Large intestine (tissue), 3 donors: ENCODE measurements at regions not wholly inside any gene's neighbourhood (a gene's known extent, or its start where the extent isn't known, plus 50 kb on each side); places are given as distances from the start of the nearest gene placed in this dataset.
A peak's percentile ranks its signal among the peaks of the same experiment; 100 is the strongest.
"Not testable (repeated sequence)": the region's sequence is repeated elsewhere in the genome, so short reads cannot be mapped to it uniquely, and the experiment has no call there.

Experiments used
- DNase-seq, 2 donors: peaks; one replicate each; pipeline versions ENCODE4 v3.0.0 to v3.0.0-alpha.2; 2013
- H3K27ac ChIP-seq: one replicate; pipeline ENCODE4 v1.5.1; 2013; ENCODE audit warnings: low read length
- H3K27me3 ChIP-seq: 2 replicates; pipeline ENCODE4 v1.6.1; 2013; ENCODE audit warnings: low read length; ENCODE audit not compliant: control insufficient read depth, insufficient read depth
- H3K36me3 ChIP-seq: 2 replicates; pipeline ENCODE4 v1.6.1; 2013; ENCODE audit warnings: low read length; ENCODE audit not compliant: control insufficient read depth, insufficient read depth
- H3K4me1 ChIP-seq: one replicate; pipeline ENCODE4 v1.6.1; 2013; ENCODE audit warnings: low read length; ENCODE audit not compliant: control insufficient read depth, insufficient read depth
- H3K4me3 ChIP-seq: one replicate; pipeline ENCODE4 v1.5.1; 2013; ENCODE audit warnings: low read length
- H3K9me3 ChIP-seq: one replicate; pipeline ENCODE4 v1.6.1; 2013; ENCODE audit warnings: mild to moderate bottlenecking, low read depth, low read length, moderate library complexity; ENCODE audit not compliant: control insufficient read depth
- WGBS: methylation state at CpG from one replicate; pipeline ENCODE4 v1.1.5; 2013; ENCODE audit warnings: low lambda C conversion rate; ENCODE audit not compliant: insufficient coverage; 5-methylcytosine and 5-hydroxymethylcytosine counted together

GRCh38 chr9:102428305-102428704 is 566.8 kb upstream of the CYLC2 start:
- no peaks in the 10 kb centered on the region for H3K27me3 ChIP-seq
- no peak for DNase-seq
- 43% methylated on average over 1 of the region's 4 CpGs for WGBS
- H3K4me3 ChIP-seq: no peak overlapping the region
- H3K9me3 ChIP-seq: no peaks in the 10 kb centered on the region
- H3K4me1 ChIP-seq: no peaks in the 10 kb centered on the region
- no peak overlapping the region for H3K27ac ChIP-seq
- no peaks in the 10 kb centered on the region for H3K36me3 ChIP-seq

- not testable (repeated sequence) for H3K27me3 ChIP-seq, H3K27ac ChIP-seq, H3K4me3 ChIP-seq, H3K4me1 ChIP-seq, H3K36me3 ChIP-seq, H3K9me3 ChIP-seq, DNase-seq
- WGBS: no CpG with 5 or more reads among the region's 3 CpGs
These were observed 578.9 kb upstream of the CYLC2 start for GRCh38 chr9:102416251-102416650.

- Histone ChIP-seq H3K4me1 (no peaks in the 10 kb centered on the region), H3K27me3 (no peaks in the 10 kb centered on the region), H3K4me3 (no peak overlapping the region), H3K27ac (no peak overlapping the region), H3K36me3 (no peaks in the 10 kb centered on the region), H3K9me3 (no peaks in the 10 kb centered on the region)
- no CpG with 5 or more reads among the region's 5 CpGs for WGBS
- peak in 1 of 2 donors; percentile 4 for DNase-seq
These were observed 589.8 kb upstream of the CYLC2 start for GRCh38 chr9:102405218-102405867.

- Histone ChIP-seq H3K9me3 (no peaks in the 10 kb centered on the region), H3K4me3 (no peak overlapping the region), H3K27me3 (no peaks in the 10 kb centered on the region), H3K27ac (no peak overlapping the region), H3K36me3 (no peaks in the 10 kb centered on the region), H3K4me1 (no peaks in the 10 kb centered on the region)
- whole genome bisulfite sequencing: no CpG with 5 or more reads among the region's 3 CpGs
- no peak for DNase-seq
These were observed 591.6 kb upstream of the CYLC2 start for GRCh38 chr9:102403514-102403913.

GRCh38 chr9:102398205-102398604 is 596.9 kb upstream of the CYLC2 start:
- no peaks in the 10 kb centered on the region for H3K4me1 ChIP-seq
- no peaks in the 10 kb centered on the region for H3K27me3 ChIP-seq
- no peak overlapping the region for H3K27ac ChIP-seq
- H3K4me3 ChIP-seq: no peak overlapping the region
- DNase-seq: no peak
- no peaks in the 10 kb centered on the region for H3K36me3 ChIP-seq
- no peaks in the 10 kb centered on the region for H3K9me3 ChIP-seq

- not testable (repeated sequence) for H3K27ac ChIP-seq, H3K4me3 ChIP-seq, DNase-seq, H3K4me1 ChIP-seq, H3K27me3 ChIP-seq, H3K9me3 ChIP-seq, H3K36me3 ChIP-seq
- WGBS: no CpG with 5 or more reads among the region's 2 CpGs
These were observed 609.5 kb upstream of the CYLC2 start for GRCh38 chr9:102385620-102386019.

- no peak for DNase-seq
- H3K9me3 ChIP-seq: no peaks in the 10 kb centered on the region
- no peaks in the 10 kb centered on the region for H3K4me1 ChIP-seq
- WGBS: 50% methylated on average over 2 of the region's 6 CpGs
- H3K36me3 ChIP-seq: no peaks in the 10 kb centered on the region
- H3K4me3 ChIP-seq: no peak overlapping the region
- H3K27ac ChIP-seq: no peak overlapping the region
- H3K27me3 ChIP-seq: no peaks in the 10 kb centered on the region
These were observed 624.2 kb upstream of the GRIN3A start for GRCh38 chr9:102362470-102363132.

- Histone ChIP-seq H3K36me3 (no peaks in the 10 kb centered on the region), H3K9me3 (no peaks in the 10 kb centered on the region), H3K4me3 (no peak overlapping the region), H3K27me3 (no peaks in the 10 kb centered on the region), H3K27ac (no peak overlapping the region), H3K4me1 (no peaks in the 10 kb centered on the region)
- WGBS: 63% methylated on average over 1 of the region's 1 CpG
- no peak for DNase-seq
These were observed 622.4 kb upstream of the GRIN3A start for GRCh38 chr9:102360846-102361245.

GRCh38 chr9:102355982-102356381 is 617.5 kb upstream of the GRIN3A start:
- no peak overlapping the region for H3K4me3 ChIP-seq
- H3K9me3 ChIP-seq: peaks cover 2% of the 10 kb centered on the region
- no peaks in the 10 kb centered on the region for H3K4me1 ChIP-seq
- H3K27me3 ChIP-seq: no peaks in the 10 kb centered on the region
- no peaks in the 10 kb centered on the region for H3K36me3 ChIP-seq
- H3K27ac ChIP-seq: no peak overlapping the region
- WGBS: no CpG with 5 or more reads among the region's 5 CpGs
- DNase-seq: no peak

GRCh38 chr9:102354041-102354440 is 615.6 kb upstream of the GRIN3A start:
- H3K27ac ChIP-seq: no peak overlapping the region
- WGBS: 100% methylated on average over 1 of the region's 1 CpG
- no peak for DNase-seq

GRCh38 chr9:102337471-102337870 is 599.0 kb upstream of the GRIN3A start:
- not testable (repeated sequence) for H3K27me3 ChIP-seq, H3K9me3 ChIP-seq, DNase-seq, H3K4me3 ChIP-seq, H3K27ac ChIP-seq, H3K4me1 ChIP-seq, H3K36me3 ChIP-seq
- no CpG with 5 or more reads among the region's 6 CpGs for WGBS

More at GRCh38 chr9:102354041-102354440, 615.6 kb upstream of the GRIN3A start:
- Histone ChIP-seq H3K4me1 (no peaks in the 10 kb centered on the region), H3K9me3 (peaks cover 2% of the 10 kb centered on the region), H3K36me3 (no peaks in the 10 kb centered on the region), H3K27me3 (no peaks in the 10 kb centered on the region), H3K4me3 (no peak overlapping the region)
